ENCODE measurements at regions not wholly inside any gene's neighbourhood (a gene's known extent, or its start where the extent isn't known, plus 50 kb on each side); places are given as distances from the start of the nearest gene placed in this dataset.
"Not testable (repeated sequence)": the region's sequence is repeated elsewhere in the genome, so short reads cannot be mapped to it uniquely, and the experiment has no call there.

DNA sequence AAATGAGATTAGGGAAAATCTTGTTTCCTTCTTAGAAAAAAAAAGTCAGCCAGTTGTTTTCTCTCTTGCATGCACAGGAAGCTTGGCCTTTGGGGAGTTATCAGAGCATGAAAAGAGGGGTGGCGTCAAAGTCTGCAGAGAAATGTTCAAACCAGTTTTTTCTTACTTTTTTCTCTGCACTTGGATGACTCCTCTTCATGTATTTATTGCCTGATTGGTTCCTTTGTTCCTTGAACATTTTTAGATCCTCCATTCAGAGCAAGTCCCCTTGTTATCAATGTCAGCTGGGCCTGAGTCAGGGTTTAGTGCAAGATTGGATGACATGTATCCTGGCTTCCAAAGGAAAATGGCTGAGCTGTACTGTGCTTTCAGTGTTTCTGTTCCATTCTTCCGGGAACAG is 392.6 kb upstream of the BRINP1 start:
- DNase-seq (ENCODE audit: low read depth, low spot score), result no peak

DNA sequence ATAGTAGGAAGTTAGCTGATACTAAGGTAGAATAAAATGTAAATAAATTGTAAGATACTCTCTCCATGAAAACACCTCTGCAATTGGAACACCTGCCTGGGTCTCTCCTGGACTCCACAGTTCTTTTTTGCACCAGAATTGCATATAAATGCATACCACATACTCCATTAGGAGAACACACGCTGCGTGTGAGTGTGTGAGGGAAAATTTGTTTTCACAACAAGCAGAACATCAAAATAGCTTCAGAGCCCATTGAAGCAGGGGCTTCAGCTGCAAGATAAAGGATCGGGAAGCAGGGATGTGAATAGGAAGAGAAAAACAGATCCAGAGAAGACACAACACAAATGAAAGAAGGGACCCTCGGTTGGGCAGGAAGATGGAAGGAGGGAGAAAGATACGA is 389.8 kb upstream of the BRINP1 start:
- DNase-seq (ENCODE audit: low read depth, low spot score), result no peak

DNA sequence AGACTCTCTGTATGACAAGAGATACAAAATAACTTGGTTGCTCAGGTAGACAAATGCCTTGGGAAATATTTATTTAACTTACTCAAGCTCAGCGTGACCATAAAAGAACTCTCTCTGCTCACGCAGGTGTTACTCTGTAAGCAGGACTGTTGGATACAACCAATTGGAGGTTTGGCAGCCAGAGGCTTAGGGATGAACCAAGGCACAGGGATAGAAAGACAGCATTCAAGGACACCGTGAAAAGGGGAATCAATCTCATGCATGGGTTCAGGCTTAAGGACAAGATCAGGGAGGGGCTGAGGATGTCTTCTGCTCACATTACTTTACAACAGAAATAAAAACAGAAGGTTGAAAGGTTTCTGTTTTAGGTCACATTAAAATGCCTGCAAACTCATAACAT is 389.0 kb upstream of the BRINP1 start:
- no peak for DNase-seq (ENCODE audit: low read depth, low spot score)

DNA sequence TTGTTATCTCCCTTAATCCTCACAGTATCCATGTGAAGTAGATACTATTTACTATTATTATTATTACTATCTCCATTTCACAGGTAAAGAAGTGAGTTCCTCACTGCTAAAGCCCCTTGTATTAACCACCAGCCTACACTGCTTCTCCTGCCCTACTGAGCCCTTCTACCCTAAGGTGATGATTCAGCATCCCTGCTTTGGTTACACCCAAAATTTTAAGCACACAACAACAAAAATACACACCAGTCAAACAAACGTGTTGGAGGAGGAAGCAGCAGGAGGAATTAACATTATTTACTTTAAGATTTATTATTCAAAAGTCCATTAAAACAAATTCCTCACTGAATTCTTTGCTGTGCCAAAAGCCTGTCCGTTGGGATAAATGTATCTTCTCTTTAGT is 370.2 kb upstream of the BRINP1 start:
- no peak for DNase-seq (ENCODE audit: low read depth, low spot score)

DNA sequence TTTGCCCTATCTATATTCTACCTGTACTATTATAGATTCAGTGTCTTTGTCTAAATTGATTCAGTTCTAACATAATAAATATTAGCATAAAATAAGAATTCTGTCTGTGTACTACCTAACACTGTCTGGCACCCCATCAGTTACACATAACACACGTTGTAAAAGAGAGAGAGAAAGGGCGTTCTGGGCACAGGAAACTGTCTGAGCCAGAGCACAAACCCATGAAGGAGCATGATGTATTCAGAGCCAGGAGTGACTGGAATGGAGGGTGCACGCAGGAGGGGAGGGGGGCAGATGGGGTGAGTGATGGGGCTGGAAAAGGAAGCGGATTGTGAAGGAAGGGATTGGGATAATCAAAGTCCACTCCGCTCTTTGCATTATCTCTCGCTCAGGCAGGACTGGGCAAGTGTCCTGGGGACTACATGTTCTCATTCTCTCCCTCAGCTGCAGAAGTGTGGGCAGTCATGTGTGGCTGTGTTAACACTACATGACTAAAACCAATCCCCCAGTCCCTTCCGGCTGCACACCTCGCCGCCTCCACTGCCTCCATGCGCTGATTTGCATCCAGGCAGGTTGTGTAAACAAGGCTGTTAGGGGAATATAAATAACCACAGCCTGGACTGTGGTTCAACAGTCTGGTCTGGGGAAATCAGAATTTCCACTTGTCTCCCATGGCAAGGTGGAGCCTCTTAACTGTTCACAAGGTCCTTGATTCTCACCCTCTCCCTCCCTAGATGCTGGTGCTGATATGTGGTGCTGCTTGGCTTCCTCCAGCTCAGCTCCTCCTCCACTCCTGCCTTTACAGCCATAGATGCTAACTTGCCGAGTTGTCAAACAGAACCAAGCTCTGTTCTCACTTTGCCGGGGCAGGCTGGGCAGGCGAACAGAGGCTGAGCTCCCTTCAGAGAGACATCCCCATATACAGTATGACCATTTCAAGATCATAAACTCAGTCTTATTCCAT is 367.5 kb upstream of the BRINP1 start:
- no peak for DNase-seq (ENCODE audit: low read depth, low spot score)

DNA sequence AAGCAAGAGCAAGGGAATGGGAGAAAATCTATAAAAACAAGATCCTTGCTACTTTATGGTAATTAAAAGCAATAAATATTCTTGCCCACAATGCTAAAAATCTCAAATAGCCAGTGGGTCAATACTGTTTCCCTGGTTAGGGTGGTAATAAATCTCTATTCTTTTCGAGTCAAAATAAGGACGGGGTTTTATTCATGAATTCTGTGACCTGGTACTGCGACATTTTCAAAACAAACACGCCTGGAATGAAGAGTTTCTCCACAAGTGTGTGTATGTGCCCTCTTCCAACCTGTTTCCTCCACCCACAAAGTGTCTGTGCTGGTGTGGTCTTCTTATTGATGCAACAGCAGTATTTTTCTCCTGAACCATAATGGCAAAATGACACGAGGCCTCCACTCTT is 358.8 kb upstream of the BRINP1 start:
- DNase-seq (ENCODE audit: low read depth, low spot score), result no peak

DNA sequence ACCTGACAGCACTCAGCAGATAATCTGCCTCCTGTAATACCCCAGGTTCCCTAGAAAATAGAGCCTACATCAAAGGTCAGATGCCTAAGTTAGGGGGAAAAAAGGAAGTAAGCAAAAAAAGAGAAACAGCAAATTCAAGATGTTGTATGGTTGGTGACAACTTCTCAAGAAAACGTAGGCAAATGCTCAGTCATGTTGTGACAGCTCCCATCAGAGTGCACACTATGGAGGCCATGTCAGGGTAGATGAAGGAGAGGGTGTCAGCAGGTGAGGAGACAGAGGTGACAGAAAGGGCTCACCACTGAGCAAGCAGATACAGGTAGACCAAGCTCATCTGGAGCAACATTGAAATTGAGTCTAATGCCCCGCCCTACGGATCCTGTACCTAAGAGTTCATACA is 356.8 kb upstream of the BRINP1 start:
- DNase-seq (ENCODE audit: low read depth, low spot score), result no peak

DNA sequence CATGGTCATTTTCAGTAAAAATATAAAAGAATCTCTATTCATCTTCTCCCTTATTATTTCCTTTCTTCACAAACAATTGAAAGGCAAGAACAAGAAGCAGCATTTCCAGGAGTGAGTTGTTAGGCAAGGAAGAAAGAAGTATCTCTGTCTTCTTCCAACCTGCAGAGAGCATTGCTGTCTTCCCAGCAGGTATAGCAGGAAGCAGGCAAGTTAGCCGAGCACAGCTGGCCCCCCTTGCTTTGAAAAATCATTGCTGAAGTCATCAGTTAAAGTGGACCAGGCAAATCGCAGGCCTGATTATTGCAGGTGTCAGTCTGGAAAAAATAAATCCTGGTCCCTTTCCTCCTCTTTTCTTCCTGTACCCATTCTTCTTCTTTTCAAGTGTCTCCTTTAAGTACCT is 353.1 kb upstream of the BRINP1 start:
- no peak for DNase-seq (ENCODE audit: low read depth, low spot score)

DNA sequence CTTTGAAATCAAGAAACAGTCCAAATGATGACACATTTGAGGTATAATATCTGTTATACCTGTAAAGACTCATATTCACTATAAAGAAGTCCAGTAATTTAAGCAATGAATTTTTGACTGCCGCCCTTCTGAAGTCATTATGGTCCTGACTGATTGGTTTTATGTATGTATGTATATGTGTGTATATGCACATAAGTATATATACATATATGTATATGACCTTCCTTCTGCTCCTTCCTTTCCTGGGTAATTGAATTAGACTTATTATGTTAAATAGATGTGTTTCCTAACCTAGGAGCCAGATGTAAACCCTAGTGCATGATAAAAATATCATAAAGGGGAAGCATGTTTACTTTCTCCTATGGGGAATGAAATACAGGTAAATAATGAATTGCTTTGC is 343.1 kb upstream of the BRINP1 start:
- DNase-seq (ENCODE audit: low read depth, low spot score), result no peak

DNA sequence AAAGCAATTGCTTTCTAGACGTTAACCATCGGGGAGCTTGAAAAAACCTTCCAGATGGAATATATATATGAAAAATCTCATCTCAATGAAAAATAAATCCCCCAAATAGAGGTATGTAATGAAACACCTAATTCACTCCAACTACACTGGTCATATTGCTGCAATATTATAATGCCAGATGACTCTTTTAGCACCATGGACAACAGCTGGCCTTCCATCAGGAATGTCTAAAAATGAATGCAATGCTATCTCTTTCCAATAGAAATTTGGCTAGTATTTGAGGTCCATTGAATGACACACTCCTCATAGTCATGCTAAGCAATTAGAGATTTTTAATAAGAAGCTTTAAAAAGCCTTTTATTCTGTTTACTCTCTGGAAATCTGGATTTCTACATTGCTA is 340.2 kb upstream of the BRINP1 start:
- no peak for DNase-seq (ENCODE audit: low read depth, low spot score)

DNA sequence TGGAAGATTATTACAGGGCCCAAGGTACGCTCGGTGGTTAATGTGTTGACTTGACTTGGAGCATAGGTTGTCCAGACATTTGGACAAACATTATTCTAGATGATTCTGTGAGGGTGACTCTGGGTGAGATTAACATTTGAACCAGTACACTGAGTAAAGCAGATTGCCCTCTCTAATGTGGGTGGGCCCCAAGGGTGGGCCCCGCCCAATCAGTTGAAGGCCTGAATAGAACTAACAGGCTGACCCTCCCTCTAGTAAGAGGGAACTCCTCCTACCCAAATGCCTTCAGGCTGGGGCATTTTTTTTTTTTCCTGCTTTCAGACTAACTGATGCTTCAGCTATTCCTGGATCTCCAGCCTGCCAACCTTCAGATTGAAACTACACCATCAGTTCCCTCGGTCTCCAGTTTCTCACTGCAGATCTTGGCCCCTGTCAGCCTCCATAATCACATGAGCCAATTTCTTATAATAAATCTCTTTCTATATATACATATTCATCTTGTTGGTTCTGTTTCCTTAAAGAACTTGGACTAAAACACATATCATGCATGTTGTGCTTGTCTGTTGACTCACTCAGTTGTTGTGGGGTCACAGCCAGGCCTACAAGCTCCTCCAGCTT is 338.1 kb upstream of the BRINP1 start:
- DNase-seq (ENCODE audit: low read depth, low spot score), result no peak

DNA sequence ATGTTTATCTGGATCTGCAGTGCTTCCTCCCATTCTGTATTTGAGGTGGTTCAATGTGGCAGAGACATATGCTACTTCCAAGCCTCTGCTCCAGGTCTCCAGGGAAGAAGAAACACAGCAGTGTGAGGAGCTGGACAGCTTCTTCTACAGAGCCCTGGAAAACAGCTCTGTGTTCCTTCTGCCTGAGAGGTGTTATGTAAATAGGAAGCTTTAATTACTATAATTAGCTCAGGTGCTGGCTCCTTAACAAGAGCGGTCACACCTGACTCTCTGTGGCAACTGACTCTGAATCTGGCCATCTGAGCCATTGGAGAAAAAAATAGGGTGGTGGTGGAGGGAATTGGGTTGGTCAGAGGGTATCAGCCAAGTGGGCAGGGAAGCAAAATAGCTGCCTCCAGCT is 332.4 kb upstream of the BRINP1 start:
- DNase-seq (ENCODE audit: low read depth, low spot score), result no peak

DNA sequence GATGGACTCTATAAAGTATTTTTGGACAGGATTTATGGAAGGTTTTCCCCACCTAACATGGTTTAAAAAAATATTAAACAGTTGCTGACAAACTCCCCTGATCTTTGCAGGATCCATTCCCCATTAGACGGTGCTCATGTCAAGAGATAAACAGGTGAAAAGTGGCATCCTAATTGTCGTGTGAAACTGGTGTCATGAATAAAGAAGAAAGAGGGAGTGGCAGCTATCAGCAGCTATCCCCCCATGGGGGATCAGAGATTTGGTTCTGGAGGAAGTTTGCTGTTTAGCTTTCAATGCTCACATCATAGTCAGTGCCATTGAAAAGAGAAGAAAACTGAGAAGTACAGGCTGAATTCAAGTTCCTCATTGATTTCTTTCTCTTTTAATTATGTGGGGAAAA is 329.3 kb upstream of the BRINP1 start:
- DNase-seq (ENCODE audit: low read depth, low spot score), result no peak

DNA sequence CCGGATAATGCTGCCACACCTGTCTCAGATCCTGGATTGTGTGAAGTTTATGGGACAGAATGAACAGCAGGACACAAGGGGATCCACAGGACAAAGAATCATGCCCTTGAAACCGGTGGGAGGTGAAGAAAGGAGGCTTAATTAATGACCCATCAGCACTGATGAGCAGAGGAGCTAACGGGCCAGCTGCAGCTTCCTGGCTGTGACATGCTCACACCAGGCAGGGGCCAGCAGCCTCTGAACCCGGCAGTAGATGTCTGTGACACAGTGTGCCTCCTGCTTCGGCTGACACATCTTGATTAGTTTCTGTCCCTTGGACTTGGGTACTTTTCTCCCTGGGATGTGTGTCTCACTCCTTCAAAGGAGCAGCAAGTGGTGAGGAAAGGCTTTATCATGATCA is 328.8 kb upstream of the BRINP1 start:
- DNase-seq (ENCODE audit: low read depth, low spot score), result no peak

DNA sequence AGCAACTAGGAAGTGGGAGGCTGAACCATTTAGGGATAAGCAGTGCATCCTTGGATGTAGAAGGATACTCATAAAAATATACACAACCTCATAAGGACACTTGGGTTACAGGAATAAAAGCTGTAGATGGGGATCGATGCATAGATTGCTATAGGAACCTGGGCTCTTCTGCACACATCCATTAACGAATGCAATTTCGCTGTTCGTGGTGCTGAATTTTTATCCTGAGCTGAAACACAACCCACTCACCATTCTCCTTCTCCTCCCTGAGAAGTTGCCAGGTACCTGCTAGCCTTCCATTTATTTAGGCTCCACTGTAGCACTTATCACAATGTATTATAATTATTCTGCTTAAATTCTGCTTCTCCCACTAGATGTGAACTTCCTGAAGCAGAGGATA is 320.6 kb upstream of the BRINP1 start:
- DNase-seq (ENCODE audit: low read depth, low spot score), result peak; percentile 10

DNA sequence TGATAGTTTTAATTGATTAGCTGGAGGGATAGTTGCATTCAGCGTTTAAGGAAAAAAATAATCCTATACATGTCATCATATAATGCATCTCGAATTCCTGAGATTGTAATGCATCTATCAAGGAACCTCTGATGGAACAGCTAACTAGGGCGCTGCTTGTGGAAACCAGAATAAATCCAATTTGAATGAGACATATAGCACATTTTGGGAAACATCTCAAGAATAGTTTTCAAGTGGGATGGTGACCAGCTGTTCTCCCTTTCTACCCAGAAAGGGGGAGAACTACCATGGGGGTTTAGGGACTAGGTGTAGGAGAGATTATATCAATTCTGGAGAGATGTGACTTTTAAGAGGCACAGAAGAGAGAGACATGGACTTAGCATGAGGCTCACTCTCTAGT is 319.3 kb upstream of the BRINP1 start:
- no peak for DNase-seq (ENCODE audit: low read depth, low spot score)

DNA sequence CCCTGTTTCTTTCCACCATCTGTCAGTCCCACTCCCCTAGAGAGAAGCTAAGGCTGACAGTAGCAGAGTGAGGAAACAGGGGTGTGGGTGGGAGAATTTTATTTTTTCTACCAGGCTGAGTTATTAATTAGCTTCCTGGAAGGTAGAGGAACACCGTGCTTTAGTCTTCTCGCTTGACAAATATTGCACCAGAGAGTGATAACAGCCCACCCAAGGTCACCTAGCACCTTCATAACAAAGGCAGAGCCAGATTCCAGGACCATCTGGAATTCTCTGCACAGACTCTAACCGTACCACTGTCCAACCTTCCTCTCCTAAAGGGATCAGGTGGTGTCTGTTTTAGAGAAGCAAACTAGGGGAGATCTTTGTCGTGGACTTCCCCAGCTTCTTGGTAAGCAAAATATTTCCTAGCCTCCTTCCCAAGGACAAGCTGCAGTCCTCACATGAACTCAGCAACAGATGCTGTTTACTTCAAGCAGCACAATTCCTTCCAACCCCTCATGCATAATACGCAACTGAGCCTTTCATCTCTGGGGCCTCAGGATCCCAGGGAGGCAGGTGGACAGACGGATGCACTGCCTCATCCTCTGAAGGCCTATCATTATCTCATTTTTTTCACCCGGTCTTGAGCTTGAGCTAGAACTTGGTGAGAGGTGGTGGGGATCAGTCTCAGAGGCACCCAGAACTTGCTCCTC is 308.7 kb upstream of the BRINP1 start:
- DNase-seq (ENCODE audit: low read depth, low spot score), result no peak

DNA sequence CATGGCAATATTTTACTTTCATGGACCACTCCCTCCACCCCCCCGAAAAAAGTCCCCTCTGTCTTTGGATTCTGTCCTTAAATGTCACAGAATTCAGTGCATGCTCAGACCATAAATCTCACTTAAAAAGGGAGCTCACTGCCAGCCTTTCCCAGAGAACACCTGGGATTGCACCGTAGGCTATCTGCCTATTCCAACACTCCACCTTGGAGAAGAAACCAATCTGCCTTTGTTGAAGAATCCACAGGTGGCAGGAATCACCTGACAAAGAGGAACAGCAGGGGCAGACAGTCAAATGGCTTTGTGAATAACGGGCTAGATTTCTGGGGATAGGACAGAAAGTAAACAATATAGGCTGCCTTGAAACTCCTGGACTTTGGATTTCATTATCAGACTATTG is 306.7 kb upstream of the BRINP1 start:
- no peak for DNase-seq (ENCODE audit: low read depth, low spot score)

DNA sequence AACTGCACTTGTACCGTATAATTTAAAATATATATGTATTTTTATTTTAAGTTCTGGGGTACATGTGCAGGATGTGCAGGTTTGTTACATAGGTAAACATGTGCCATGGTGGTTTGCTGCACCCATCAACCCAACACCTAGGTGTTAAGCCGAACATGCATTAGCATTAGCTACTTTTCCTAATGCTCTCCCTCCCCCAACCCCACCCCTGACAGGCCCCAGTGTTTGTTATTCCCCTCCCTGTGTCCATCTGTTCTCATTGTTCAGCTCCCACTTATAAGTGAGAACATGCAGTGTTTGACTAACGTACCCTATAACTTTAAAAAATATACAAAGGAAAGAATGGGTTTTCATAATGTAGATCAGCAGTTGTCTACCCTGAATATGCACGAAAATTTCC is 303.5 kb upstream of the BRINP1 start:
- not testable (repeated sequence) for DNase-seq (ENCODE audit: low read depth, low spot score)

DNA sequence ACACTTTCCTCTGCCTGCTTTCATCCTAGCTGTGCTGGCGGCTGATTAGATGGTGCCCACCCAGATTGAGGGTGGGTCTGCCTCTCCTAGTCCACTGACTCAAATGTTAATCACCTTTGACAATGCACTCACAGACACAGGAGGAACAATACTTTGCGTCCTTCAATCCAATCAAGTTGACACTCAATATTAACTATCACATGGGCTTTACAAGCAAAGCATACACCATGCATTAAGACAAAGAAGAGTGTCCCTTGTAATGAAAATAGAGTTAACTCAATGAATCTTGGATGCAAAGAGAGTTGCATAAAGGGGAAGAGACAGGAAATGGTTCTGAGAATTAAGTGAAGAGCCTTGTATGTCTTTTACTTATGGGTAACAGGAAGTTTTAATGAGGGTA is 298.7 kb upstream of the BRINP1 start:
- no peak for DNase-seq (ENCODE audit: low read depth, low spot score)

DNA sequence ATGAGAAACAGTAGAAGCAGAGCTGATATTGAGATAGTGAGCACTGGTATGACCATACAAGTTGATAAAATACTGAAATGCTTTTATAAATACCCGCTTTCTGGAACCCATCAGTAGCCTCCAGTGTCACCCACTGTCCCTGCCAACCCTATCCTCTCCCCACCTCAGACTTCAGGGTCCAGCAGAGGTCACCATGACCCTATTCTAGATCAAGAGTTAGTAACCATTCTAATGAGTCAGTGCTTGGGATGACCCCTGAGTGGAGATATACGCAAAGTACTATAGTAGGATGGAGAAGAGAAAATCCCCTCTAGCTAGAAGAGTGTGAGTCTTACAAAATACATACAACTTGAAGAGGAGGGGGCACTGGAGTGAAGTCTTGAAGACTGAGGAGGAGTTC is 297.9 kb upstream of the BRINP1 start:
- no peak for DNase-seq (ENCODE audit: low read depth, low spot score)

DNA sequence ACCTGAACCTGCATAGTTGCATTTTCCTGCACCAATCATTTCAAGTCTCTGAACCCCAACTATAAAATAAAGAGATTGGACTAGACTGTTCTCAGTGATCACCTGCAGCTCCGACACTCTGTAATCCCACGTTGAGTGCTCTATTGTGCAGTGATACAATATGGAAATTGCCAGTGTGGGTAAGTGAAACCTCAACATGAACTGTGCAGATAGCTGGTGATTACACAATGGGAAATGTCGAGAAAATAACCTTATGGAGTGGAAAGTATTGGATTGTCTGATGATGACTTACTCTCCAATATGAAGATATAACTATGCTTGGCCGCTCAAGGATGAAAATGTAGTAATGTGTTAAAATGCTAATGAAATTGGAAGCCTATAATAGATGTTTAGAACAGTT is 293.1 kb upstream of the BRINP1 start:
- no peak for DNase-seq (ENCODE audit: low read depth, low spot score)

DNA sequence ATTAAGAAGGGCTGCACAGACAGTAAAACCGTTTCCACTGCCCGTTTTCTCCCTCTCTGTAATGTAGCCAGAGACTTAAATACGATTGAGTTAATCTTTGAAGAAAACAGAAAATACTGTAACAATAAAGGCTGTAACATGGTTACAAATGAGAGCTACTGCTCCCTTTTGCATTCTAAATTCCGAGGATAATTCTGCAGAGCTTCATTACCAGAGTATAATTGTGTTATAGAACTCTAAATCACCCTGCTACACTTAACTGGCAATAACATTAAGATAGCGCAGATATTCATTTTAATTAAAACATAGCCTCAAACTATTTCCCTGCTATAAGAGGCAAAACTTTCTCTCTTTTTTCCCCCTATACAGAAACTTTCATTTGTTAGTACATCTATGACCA is 283.7 kb upstream of the BRINP1 start:
- DNase-seq (ENCODE audit: low read depth, low spot score), result no peak
